NCI-H2029 (cell line): ENCODE measurements at regions not wholly inside any gene's neighbourhood (a gene's known extent, or its start where the extent isn't known, plus 50 kb on each side); places are given as distances from the start of the nearest gene placed in this dataset.

ENCODE experiments used
- DNase-seq: peaks from one replicate; lab custom pipeline; 2025; lab: John Stamatoyannopoulos, UW

DNA sequence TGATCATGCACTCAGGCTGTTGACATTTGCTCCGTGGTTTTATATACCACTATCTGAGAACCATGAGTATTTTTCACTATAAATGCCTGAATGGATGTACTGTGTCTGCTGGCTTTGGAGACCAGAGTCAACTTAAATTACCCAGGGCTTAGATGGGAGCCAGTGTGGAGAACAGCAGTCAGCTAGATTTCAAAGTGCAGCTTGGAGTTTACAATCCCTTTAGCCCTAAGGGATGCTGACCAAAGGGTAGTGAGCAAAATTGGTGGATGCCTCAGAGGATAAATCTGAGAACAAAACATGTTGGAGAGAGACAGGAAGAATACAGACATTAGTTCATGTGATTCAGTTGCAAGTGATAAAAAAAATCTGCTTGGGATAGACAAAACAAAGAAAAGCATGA lies 327.5 kb downstream of the C11orf87 start:
- DNase-seq, result no peak

DNA sequence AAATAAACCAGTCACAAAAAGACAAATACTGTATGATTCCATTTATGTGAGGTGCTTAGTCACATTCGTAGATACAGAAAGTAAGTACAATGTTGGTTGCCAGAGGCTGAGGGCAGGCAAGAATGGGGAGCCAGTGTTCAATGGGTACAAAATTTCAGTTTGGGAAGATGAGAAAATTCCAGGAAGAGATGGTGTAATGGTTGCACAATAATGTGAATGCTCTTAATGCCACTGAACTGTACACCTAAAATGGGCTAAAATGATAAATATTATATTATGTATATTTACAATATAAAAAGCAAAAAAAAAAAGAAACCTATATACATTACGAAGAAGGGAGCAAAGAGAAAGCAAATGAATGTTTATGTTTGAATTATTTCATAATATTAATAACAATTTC lies 329.0 kb downstream of the C11orf87 start:
- no peak for DNase-seq

GRCh38 chr11:109752212-109752825 lies 330.3 kb downstream of the C11orf87 start:
- DNase-seq, result no peak

DNA sequence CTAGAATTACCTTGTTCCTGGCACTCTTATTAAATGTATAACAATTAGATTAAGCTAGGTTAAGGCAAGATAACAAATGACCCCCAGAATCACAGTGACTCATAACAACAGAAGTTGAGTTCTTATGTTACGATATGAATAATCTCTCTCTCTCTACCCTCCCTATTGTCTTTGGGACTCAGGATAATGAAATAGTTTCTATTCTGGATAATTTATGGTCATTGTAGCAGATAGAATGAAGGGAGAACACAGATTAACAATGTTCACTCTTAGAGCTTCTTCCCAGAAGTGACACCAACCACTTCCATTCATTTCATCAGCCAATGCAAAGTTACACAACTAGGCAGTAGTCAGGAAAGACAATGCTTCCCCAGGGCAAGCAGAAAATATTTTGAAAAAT lies 334.5 kb downstream of the C11orf87 start:
- no peak for DNase-seq

DNA sequence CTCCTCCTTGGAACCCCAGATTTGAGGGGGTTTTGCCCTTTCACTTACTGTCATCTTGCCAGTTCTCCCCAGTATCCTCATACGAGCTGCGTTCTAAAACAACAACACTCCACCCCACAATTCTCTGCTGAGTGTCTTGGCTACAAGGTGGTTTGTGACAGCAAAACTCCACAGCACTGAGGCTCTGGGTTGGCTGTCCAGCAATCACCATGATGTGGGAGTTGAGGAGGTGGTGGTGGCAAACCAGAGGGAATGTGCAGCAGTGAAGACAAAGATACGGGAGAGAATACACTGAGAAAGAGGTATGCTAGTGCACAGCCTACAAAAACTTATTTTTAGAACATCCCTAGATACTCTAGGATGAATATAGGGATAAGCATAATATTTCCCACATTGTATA lies 335.0 kb downstream of the C11orf87 start:
- DNase-seq, result no peak

DNA sequence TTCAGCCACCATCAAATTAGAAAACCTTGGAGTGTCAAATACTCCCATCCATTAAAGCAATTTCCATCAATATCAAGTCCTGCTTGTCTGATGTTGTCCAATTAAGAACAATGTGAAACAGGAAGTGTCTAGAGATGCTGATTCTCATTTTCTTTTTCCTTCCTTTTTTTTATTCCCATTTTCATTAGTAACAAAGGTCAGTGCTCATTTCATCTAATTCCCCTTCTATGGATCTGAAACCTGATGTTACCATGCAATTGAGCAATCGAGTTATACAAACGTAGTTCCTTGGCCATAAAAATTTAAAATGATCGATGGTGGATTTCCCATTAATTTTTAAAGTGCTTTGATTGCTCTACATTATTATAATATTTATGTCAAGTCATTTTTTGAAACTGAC lies 330.6 kb upstream of the ZC3H12C start:
- no peak for DNase-seq

- DNase-seq, result no peak
Observed at GRCh38 chr11:109765709-109766311, 327.4 kb upstream of the ZC3H12C start.

GRCh38 chr11:109769858-109770257 lies 323.3 kb upstream of the ZC3H12C start:
- no peak for DNase-seq

GRCh38 chr11:109770323-109770722 lies 322.9 kb upstream of the ZC3H12C start:
- DNase-seq, result no peak

- no peak for DNase-seq
Observed at GRCh38 chr11:109772892-109773291, 320.3 kb upstream of the ZC3H12C start.

DNA sequence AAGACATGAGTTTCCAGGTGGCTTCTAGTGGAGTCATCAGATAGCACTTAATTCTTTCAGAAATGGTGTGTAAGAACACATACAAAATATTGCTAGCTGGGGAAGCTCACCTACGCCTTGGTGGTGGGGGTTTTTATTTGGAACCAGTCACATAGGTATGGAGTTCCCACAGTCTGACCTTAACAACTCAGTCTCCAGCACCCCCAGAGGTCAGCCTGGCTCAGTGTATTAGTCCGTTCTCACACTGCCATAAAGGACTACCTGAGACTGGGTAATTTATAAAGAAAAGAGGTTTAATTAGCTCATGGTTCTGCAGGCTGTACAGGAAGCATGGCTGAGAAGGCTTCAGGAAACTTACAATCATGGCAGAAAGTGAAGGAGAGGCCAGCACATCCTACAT lies 317.5 kb upstream of the ZC3H12C start:
- DNase-seq, result no peak

GRCh38 chr11:109783014-109783413 lies 310.2 kb upstream of the ZC3H12C start:
- no peak for DNase-seq

- no peak for DNase-seq
Observed at GRCh38 chr11:109783840-109784239, 309.4 kb upstream of the ZC3H12C start.

GRCh38 chr11:109784536-109784935 lies 308.7 kb upstream of the ZC3H12C start:
- no peak for DNase-seq

- DNase-seq, result no peak
Observed at GRCh38 chr11:109785198-109785597, 308.0 kb upstream of the ZC3H12C start.

- no peak for DNase-seq
Observed at GRCh38 chr11:109785714-109786113, 307.5 kb upstream of the ZC3H12C start.

DNA sequence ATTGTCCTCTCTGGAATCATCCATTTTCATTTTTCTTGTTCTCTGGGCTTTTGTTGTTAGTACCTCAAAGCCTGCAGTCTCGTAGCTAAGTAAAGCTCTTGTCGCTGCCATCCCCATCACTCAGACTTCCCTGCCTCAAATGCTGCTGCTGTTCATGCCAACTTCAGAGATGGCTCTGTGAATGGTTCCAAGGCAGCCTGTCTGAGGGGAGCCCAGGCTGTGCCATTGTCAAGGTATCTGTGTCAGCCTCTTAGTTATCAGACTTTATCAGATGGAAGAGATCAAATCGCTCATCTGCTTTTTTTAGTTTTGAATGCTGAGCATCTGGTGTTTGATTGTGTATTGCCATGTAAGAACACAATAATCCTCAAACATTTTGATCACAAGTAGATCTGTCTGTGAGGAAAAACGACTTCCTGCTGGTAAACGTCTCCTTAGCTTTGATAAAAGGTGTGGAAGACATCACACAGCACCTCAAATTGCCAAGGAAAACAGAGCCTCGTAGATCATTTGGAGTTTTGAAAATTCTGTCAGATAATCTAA lies 304.2 kb upstream of the ZC3H12C start:
- DNase-seq, result no peak

DNA sequence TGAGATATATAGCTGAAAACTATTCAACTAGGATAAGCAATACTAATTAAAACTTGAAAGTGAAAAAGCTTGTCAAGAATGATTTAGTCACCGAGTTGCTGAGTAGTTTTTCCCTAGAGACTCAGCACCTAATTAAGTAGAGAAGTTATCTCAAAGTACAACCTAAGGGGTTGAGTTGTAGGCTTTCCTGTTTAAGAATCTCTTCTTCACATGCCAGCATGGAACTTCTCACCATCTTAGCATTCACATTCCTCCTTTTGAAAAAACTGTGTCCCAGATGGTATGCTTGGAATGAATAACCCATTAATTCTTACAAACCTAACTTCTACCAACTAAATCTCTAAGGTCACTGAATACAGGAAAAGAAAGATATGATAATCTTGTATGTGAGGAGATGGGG lies 303.3 kb upstream of the ZC3H12C start:
- DNase-seq, result no peak

DNA sequence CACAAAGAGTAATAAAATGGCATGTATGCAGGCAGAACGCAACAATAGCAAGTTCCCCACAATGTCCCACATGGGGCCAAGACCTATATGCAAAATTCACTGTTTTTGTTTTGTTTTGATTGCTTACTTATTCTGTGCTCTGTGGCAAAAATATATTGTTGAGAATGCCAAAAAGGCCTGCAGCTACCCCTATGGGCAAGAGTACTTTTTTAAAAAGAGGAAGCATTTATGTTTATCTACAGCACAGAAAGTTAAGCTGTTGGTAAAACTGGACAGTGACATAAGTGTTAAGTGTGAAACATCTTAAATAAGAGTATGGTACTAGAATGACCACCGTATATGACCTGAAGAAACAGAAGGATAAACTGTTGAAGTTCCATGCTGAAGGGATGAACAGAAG lies 301.9 kb upstream of the ZC3H12C start:
- no peak for DNase-seq

DNA sequence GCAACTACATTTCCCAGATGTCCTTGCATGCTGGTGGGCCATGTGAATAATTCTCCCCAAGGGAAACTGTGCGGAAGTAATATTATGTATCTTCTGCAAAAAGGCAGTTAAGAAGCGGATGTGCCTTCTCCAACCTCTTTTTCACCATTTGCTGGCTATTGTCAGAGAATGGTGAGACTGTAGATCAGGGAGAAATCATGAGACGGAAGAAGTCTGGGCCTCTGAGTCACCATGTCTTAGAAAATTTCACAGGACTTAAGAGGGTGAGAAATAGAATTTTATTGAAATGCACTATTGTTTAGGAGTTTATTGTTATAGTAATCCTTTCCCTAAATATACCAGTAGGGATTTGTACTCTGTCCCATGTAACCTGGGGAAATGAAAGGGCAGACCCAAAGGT lies 298.7 kb upstream of the ZC3H12C start:
- no peak for DNase-seq

GRCh38 chr11:109795234-109795633 lies 298.0 kb upstream of the ZC3H12C start:
- DNase-seq, result no peak

DNA sequence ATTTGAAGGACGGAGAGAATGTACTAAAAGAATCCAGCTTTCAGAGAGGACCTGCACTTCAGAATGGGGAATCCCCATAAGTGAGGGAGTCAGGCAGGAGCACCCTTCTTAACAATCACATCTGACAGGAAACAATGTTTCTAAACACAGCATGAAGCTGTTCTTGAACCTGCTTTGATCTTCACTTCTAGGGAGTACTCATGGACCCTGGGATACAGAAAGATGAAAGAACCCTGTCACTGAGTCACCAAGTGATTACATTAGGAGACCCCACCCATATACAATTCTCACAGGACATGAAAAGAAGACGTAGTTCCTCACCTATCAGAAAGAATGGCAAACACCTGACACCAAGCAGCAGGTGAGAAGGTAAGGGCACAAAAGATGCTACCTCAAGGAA lies 296.9 kb upstream of the ZC3H12C start:
- DNase-seq, result no peak

- DNase-seq, result no peak
Observed at GRCh38 chr11:109798521-109798920, 294.7 kb upstream of the ZC3H12C start.

DNA sequence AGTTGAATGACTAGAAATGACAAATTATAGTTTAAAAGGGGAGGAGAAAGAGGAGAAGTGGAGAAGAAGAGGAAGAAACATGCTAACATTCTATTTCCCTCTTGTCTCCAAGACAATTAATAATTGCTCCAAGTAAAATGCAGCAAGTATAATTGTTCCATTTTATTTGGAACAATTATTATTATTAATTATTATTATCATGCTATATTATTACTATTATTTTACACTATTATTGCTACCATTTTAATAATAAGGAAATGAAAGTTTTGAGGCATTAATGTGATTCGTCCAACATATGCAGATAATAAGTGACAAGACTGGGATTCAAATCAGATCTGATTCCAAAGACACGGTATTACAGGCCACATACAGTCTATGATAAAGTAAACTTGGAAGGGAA lies 293.6 kb upstream of the ZC3H12C start:
- DNase-seq, result no peak
